LHCN-M2 (cell line): ENCODE measurements at regions not wholly inside any gene's neighbourhood (a gene's known extent, or its start where the extent isn't known, plus 50 kb on each side); places are given as distances from the start of the nearest gene placed in this dataset.
A peak's percentile ranks its signal among the peaks of the same experiment; 100 is the strongest.
"Not testable (repeated sequence)": the region's sequence is repeated elsewhere in the genome, so short reads cannot be mapped to it uniquely, and the experiment has no call there.

ENCODE experiments used
- DNase-seq: peaks from one replicate; pipeline ENCODE4 v3.0.0-alpha.2; 2012; ENCODE audit warnings: low read depth

GRCh38 chr1:229856009-229856650 lies 210.9 kb upstream of the GALNT2 start:
- peak; percentile 37 for DNase-seq

GRCh38 chr1:229857585-229857984 lies 209.5 kb upstream of the GALNT2 start:
- peak; percentile 68 for DNase-seq

GRCh38 chr1:229859026-229859425 lies 208.0 kb upstream of the GALNT2 start:
- no peak for DNase-seq

- peak; percentile 79 for DNase-seq
Observed at GRCh38 chr1:229860926-229861325, 206.1 kb upstream of the GALNT2 start.

- no peak for DNase-seq
Observed at GRCh38 chr1:229862017-229862774, 204.8 kb upstream of the GALNT2 start.

GRCh38 chr1:229863651-229864545 lies 203.1 kb upstream of the GALNT2 start:
- no peak for DNase-seq

- DNase-seq: no peak
Observed at GRCh38 chr1:229864686-229865230, 202.3 kb upstream of the GALNT2 start.

GRCh38 chr1:229865321-229865720 lies 201.7 kb upstream of the GALNT2 start:
- DNase-seq: not testable (repeated sequence)

- no peak for DNase-seq
Observed at GRCh38 chr1:229867726-229868125, 199.3 kb upstream of the GALNT2 start.

- no peak for DNase-seq
Observed at GRCh38 chr1:229869240-229869639, 197.8 kb upstream of the GALNT2 start.

GRCh38 chr1:229869687-229870086 lies 197.4 kb upstream of the GALNT2 start:
- no peak for DNase-seq

GRCh38 chr1:229870381-229870780 lies 196.7 kb upstream of the GALNT2 start:
- DNase-seq: no peak

GRCh38 chr1:229871078-229871676 lies 195.9 kb upstream of the GALNT2 start:
- DNase-seq: peak; percentile 42

- no peak for DNase-seq
Observed at GRCh38 chr1:229874136-229874535, 192.9 kb upstream of the GALNT2 start.

GRCh38 chr1:229874609-229875008 lies 192.4 kb upstream of the GALNT2 start:
- DNase-seq: no peak

GRCh38 chr1:229875086-229875485 lies 192.0 kb upstream of the GALNT2 start:
- no peak for DNase-seq

- no peak for DNase-seq
Observed at GRCh38 chr1:229879746-229880145, 187.3 kb upstream of the GALNT2 start.

GRCh38 chr1:229880271-229881170 lies 186.5 kb upstream of the GALNT2 start:
- no peak for DNase-seq

GRCh38 chr1:229882621-229883020 lies 184.4 kb upstream of the GALNT2 start:
- DNase-seq: no peak

- DNase-seq: no peak
Observed at GRCh38 chr1:229883504-229884200, 183.4 kb upstream of the GALNT2 start.
